Neural cell (in vitro differentiated cells): ENCODE measurements at regions not wholly inside any gene's neighbourhood (a gene's known extent, or its start where the extent isn't known, plus 50 kb on each side); places are given as distances from the start of the nearest gene placed in this dataset.

Source experiments
- H2AFZ ChIP-seq: fragments of 200-600, 300-800 bp; sonication (generic), shearing (Covaris generic); 2 replicates; pipeline ENCODE4 v1.6.0; 2014; ENCODE audit warnings: low read depth, mild to moderate bottlenecking, antibody characterized with exemption, low read length, moderate library complexity
- H3F3A ChIP-seq: fragments of 200-600 bp; shearing (Covaris generic); 2 replicates; pipeline ENCODE4 v1.6.1; 2016; ENCODE audit warnings: mild to moderate bottlenecking, moderate library complexity, mixed read lengths, antibody characterized with exemption, low read length; ENCODE audit not compliant: insufficient read depth, poor library complexity, severe bottlenecking
- H3K27ac ChIP-seq: fragments of 200-600, 300-800 bp; sonication (generic), shearing (Covaris generic); 2 replicates; pipeline ENCODE4 v1.5.1; 2014; ENCODE audit warnings: mild to moderate bottlenecking, low read length, moderate library complexity
- H3K27me3 ChIP-seq: fragments of 300-800, 200-600 bp; sonication (generic), shearing (Covaris generic); 2 replicates; pipeline ENCODE4 v1.6.0; 2014; ENCODE audit warnings: mild to moderate bottlenecking, low read depth, low read length, moderate library complexity; ENCODE audit not compliant: insufficient read depth
- H3K36me3 ChIP-seq: fragments of 300-800, 200-600 bp; sonication (generic), shearing (Covaris generic); 2 replicates; pipeline ENCODE4 v1.5.1; 2014; ENCODE audit warnings: mild to moderate bottlenecking, antibody characterized with exemption, low read length, moderate library complexity; ENCODE audit not compliant: insufficient read depth
- H3K4me2 ChIP-seq: fragments of 300-800, 200-600 bp; sonication (generic), shearing (Covaris generic); 2 replicates; pipeline ENCODE4 v1.6.0; 2014; ENCODE audit warnings: mild to moderate bottlenecking, low read length
- H3K4me3 ChIP-seq: fragments of 300-800, 200-600 bp; sonication (generic), shearing (Covaris generic); 2 replicates; pipeline ENCODE4 v1.5.1; 2014; ENCODE audit warnings: mild to moderate bottlenecking, low read length, moderate library complexity
- H3K79me2 ChIP-seq: fragments of 200-600 bp; shearing (Covaris generic); replicated peaks from 2 replicates; pipeline ENCODE4 v1.6.0; 2014; ENCODE audit warnings: mild to moderate bottlenecking, low read length, moderate library complexity; ENCODE audit not compliant: insufficient read depth
- H3K9ac ChIP-seq: fragments of 300-800, 200-600 bp; sonication (generic), shearing (Covaris generic); 2 replicates; pipeline ENCODE4 v1.6.1; 2016; ENCODE audit warnings: mild to moderate bottlenecking, low read length, mixed read lengths
- H3K9me2 ChIP-seq: fragments of 200-600 bp; shearing (Covaris generic); 2 replicates; pipeline ENCODE4 v1.6.1; 2016; ENCODE audit warnings: mild to moderate bottlenecking, low read length, mixed read lengths; ENCODE audit not compliant: insufficient read depth
- H3K9me3 ChIP-seq: fragments of 200-600, 300-800 bp; sonication (generic), shearing (Covaris generic); 2 replicates; pipeline ENCODE4 v1.6.1; 2016; ENCODE audit warnings: mild to moderate bottlenecking, mixed run types, low read length, moderate library complexity, mixed read lengths
- H4K20me1 ChIP-seq: fragments of 200-600 bp; shearing (Covaris generic); 2 replicates; pipeline ENCODE4 v1.6.1; 2016; ENCODE audit warnings: mild to moderate bottlenecking, mixed run types; ENCODE audit not compliant: insufficient read depth
- CTCF ChIP-seq: fragments of 450-650 bp; IDR thresholded peaks from 2 replicates; pipeline ENCODE4 v1.5.1; 2014; ENCODE audit warnings: antibody characterized with exemption, mild to moderate bottlenecking, moderate library complexity; ENCODE audit not compliant: poor library complexity, severe bottlenecking
- EP300 ChIP-seq: fragments of 450-650 bp; conservative IDR thresholded peaks from 2 replicates; pipeline ENCODE4 v1.6.1; 2014; ENCODE audit warnings: antibody characterized with exemption, mild to moderate bottlenecking, moderate library complexity; ENCODE audit not compliant: poor library complexity, severe bottlenecking
- EZH2 ChIP-seq: fragments of 200-600, 300-800 bp; shearing (Covaris generic), sonication (generic); IDR thresholded peaks from 2 replicates; pipeline ENCODE4 v1.6.1; 2014; ENCODE audit warnings: antibody characterized with exemption, low read length, borderline replicate concordance, mild to moderate bottlenecking; ENCODE audit not compliant: insufficient read depth, poor library complexity, severe bottlenecking
- MXI1 ChIP-seq: fragments of 450-650 bp; conservative IDR thresholded peaks from 2 replicates; pipeline ENCODE4 v1.6.1; 2014; ENCODE audit warnings: antibody characterized with exemption, mild to moderate bottlenecking; ENCODE audit not compliant: poor library complexity, severe bottlenecking
- POLR2AphosphoS5 ChIP-seq: IDR thresholded peaks from 2 replicates; pipeline ENCODE4 v1.6.1; 2012
- RAD21 ChIP-seq: fragments of 450-650 bp; conservative IDR thresholded peaks from 2 replicates; pipeline ENCODE4 v1.6.1; 2014; ENCODE audit warnings: antibody characterized with exemption, mild to moderate bottlenecking, moderate library complexity
- REST ChIP-seq: IDR thresholded peaks from 2 replicates; pipeline ENCODE4 v1.6.1; 2012; ENCODE audit warnings: borderline replicate concordance
- SMC3 ChIP-seq: fragments of 450-650 bp; conservative IDR thresholded peaks from 2 replicates; pipeline ENCODE4 v1.6.1; 2014; ENCODE audit warnings: antibody characterized with exemption, mild to moderate bottlenecking, moderate library complexity; ENCODE audit not compliant: poor library complexity
- TAF1 ChIP-seq: IDR thresholded peaks from 2 replicates; pipeline ENCODE4 v1.6.1; 2012; ENCODE audit warnings: low read depth

- Histone ChIP-seq H3K79me2 (no peaks in the 10 kb centered on the region), H3K36me3 (no peaks in the 10 kb centered on the region), H3K4me2 (no peak overlapping the region), H4K20me1 (no peaks in the 10 kb centered on the region), H3K27me3 (no peaks in the 10 kb centered on the region), H3K4me3 (no peak overlapping the region), H3K27ac (no peak overlapping the region), H3K9me2 (no peaks in the 10 kb centered on the region), H3K9ac (no peak overlapping the region), H3K9me3 (no peaks in the 10 kb centered on the region), H2AFZ (no peak overlapping the region), H3F3A (no peaks in the 10 kb centered on the region)
- TF ChIP-seq POLR2AphosphoS5 = no peak
- no peak for TF ChIP-seq CTCF
- no peak for TF ChIP-seq TAF1
- TF ChIP-seq EZH2 = no peak
- TF ChIP-seq MXI1 = no peak
- no peak for TF ChIP-seq REST
- TF ChIP-seq SMC3 = no peak
- TF ChIP-seq RAD21 = no peak
- TF ChIP-seq EP300 = no peak
These were observed 196.3 kb upstream of the HHIP start for GRCh38 chr4:144449611-144450010.

- H3K36me3 ChIP-seq = no peaks in the 10 kb centered on the region
- H4K20me1 ChIP-seq = no peaks in the 10 kb centered on the region
- no peaks in the 10 kb centered on the region for H3K79me2 ChIP-seq
- TF ChIP-seq MXI1 = no peak
- no peak overlapping the region for H3K4me2 ChIP-seq
- no peak overlapping the region for H3K4me3 ChIP-seq
- no peaks in the 10 kb centered on the region for H3F3A ChIP-seq
- no peak overlapping the region for H3K27ac ChIP-seq
- no peak overlapping the region for H2AFZ ChIP-seq
- H3K27me3 ChIP-seq = no peaks in the 10 kb centered on the region
- H3K9me2 ChIP-seq = no peaks in the 10 kb centered on the region
- no peaks in the 10 kb centered on the region for H3K9me3 ChIP-seq
- no peak overlapping the region for H3K9ac ChIP-seq
These were observed 195.4 kb upstream of the HHIP start for GRCh38 chr4:144450526-144450925.
